Ureter (tissue), 1 donor: ENCODE measurements at regions not wholly inside any gene's neighbourhood (a gene's known extent, or its start where the extent isn't known, plus 50 kb on each side); places are given as distances from the start of the nearest gene placed in this dataset.
"Not testable (repeated sequence)": the region's sequence is repeated elsewhere in the genome, so short reads cannot be mapped to it uniquely, and the experiment has no call there.

Source experiments
- DNase-seq: peaks from one replicate; pipeline ENCODE4 v3.0.0-alpha.2; 2020; ENCODE audit warnings: low spot score
- donor health status: DM: yes; HTN: yes; CAD: no.

- DNase-seq: not testable (repeated sequence)
These were observed 543.8 kb downstream of the HAPSTR1 start for GRCh38 chr16:9635150-9635720.

- DNase-seq: no peak
These were observed 538.0 kb downstream of the GRIN2A start for GRCh38 chr16:9644258-9644657.

GRCh38 chr16:9645911-9646310, 536.3 kb downstream of the GRIN2A start:
- no peak for DNase-seq

- no peak for DNase-seq
These were observed 534.1 kb downstream of the GRIN2A start for GRCh38 chr16:9647981-9648701.

- no peak for DNase-seq
These were observed 531.9 kb downstream of the GRIN2A start for GRCh38 chr16:9650284-9650683.

GRCh38 chr16:9655051-9655450, 527.2 kb downstream of the GRIN2A start:
- DNase-seq: no peak

GRCh38 chr16:9657641-9658040, 524.6 kb downstream of the GRIN2A start:
- DNase-seq: no peak

GRCh38 chr16:9658164-9658563, 524.1 kb downstream of the GRIN2A start:
- no peak for DNase-seq

GRCh38 chr16:9658586-9658985, 523.6 kb downstream of the GRIN2A start:
- DNase-seq: no peak

- no peak for DNase-seq
These were observed 521.3 kb downstream of the GRIN2A start for GRCh38 chr16:9660898-9661297.

- DNase-seq: no peak
These were observed 520.8 kb downstream of the GRIN2A start for GRCh38 chr16:9661336-9662017.

- no peak for DNase-seq
These were observed 518.6 kb downstream of the GRIN2A start for GRCh38 chr16:9663588-9663987.

- DNase-seq: no peak
These were observed 516.4 kb downstream of the GRIN2A start for GRCh38 chr16:9665851-9666271.

GRCh38 chr16:9666834-9667480, 515.3 kb downstream of the GRIN2A start:
- no peak for DNase-seq

GRCh38 chr16:9670033-9670432, 512.2 kb downstream of the GRIN2A start:
- no peak for DNase-seq

- DNase-seq: not testable (repeated sequence)
These were observed 511.6 kb downstream of the GRIN2A start for GRCh38 chr16:9670616-9671015.

GRCh38 chr16:9676560-9677300, 505.5 kb downstream of the GRIN2A start:
- not testable (repeated sequence) for DNase-seq

GRCh38 chr16:9677301-9677653, 505.0 kb downstream of the GRIN2A start:
- DNase-seq: no peak

GRCh38 chr16:9679213-9679767, 502.9 kb downstream of the GRIN2A start:
- DNase-seq: no peak

- no peak for DNase-seq
These were observed 502.1 kb downstream of the GRIN2A start for GRCh38 chr16:9680019-9680655.

- no peak for DNase-seq
These were observed 501.3 kb downstream of the GRIN2A start for GRCh38 chr16:9680968-9681367.
